Activated T-cell treated with anti-CD3 and anti-CD28 coated beads, Interleukin-2, amount 50 U/mL, for 24 hours (primary cell): ENCODE measurements at regions not wholly inside any gene's neighbourhood (a gene's known extent, or its start where the extent isn't known, plus 50 kb on each side); places are given as distances from the start of the nearest gene placed in this dataset.
"Not testable (repeated sequence)": the region's sequence is repeated elsewhere in the genome, so short reads cannot be mapped to it uniquely, and the experiment has no call there.

Source experiments
- DNase-seq: peaks from one replicate; pipeline ENCODE4 v3.0.0-alpha.2; 2020
- H3K27ac Mint-ChIP-seq: 2 replicates; pipeline ENCODE4 v1.8.0; 2020; ENCODE audit warnings: mild to moderate bottlenecking, mixed read lengths
- H3K27me3 Mint-ChIP-seq: 2 replicates; pipeline ENCODE4 v1.8.0; 2020; ENCODE audit warnings: mixed read lengths
- H3K36me3 Mint-ChIP-seq: 2 replicates; pipeline ENCODE4 v1.8.0; 2020; ENCODE audit warnings: low read depth, mixed read lengths
- H3K4me1 Mint-ChIP-seq: 2 replicates; pipeline ENCODE4 v1.8.0; 2020; ENCODE audit warnings: low read depth, mixed read lengths
- H3K4me3 Mint-ChIP-seq: 2 replicates; pipeline ENCODE4 v1.8.0; 2020; ENCODE audit warnings: mild to moderate bottlenecking, moderate library complexity, mixed read lengths
- H3K9me3 Mint-ChIP-seq: 2 replicates; pipeline ENCODE4 v1.8.0; 2020; ENCODE audit warnings: mixed read lengths

DNA sequence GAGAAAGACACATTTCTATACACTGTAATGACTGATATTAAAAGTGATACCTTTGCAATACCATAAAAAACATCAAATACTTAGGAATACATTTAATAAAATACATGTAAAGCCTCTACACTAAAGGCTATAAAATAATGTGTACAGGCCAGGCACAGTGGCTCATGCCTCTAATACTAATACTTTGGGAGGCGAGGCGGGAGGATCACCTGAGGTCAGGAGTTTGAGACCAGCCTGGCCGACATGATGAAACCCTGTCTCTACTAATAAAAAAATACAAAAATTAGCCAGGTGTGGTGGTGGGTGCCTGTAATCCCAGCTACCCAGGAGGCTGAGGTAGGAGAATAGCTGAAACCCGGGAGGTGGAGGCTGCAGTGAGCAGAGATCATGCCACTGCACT, 59.8 kb upstream of the RTL6 start:
- not testable (repeated sequence) for H3K4me1 Mint-ChIP-seq, DNase-seq, H3K9me3 Mint-ChIP-seq, H3K27ac Mint-ChIP-seq, H3K4me3 Mint-ChIP-seq, H3K36me3 Mint-ChIP-seq
- peaks cover 36% of the 10 kb centered on the region for H3K27me3 Mint-ChIP-seq

DNA sequence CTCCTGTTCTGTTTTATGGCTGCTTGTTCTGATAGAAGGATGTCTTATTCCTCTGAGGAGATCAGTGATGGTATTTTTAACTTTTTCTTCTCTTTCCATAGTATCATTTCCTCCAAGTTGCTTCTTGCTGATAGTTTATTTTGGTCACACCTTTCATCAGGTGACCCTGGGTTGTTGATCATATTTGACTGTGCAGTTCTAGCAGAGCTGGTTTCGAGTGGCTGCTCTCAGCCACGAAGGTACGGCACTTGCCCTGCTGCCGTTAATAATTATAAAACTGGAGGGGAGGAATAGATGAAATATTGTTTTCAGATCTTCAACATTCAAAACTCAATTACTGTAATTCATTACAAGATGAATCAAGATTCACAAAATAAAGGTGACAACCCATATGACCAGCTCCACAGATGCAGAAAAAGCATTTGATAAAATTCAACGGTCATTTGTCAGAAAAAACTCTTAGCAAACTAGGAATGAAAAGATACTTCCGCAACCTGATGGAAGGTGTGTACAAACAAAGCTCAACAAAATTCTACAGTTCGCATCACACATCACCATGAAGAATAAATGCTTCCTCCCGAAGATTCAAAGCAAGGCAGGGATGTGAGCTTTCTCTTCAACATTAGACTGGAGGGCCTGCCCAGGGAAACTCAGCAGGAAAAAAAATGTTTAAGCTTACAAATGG, 59.2 kb upstream of the RTL6 start:
- no peaks in the 10 kb centered on the region for H3K9me3 Mint-ChIP-seq

DNA sequence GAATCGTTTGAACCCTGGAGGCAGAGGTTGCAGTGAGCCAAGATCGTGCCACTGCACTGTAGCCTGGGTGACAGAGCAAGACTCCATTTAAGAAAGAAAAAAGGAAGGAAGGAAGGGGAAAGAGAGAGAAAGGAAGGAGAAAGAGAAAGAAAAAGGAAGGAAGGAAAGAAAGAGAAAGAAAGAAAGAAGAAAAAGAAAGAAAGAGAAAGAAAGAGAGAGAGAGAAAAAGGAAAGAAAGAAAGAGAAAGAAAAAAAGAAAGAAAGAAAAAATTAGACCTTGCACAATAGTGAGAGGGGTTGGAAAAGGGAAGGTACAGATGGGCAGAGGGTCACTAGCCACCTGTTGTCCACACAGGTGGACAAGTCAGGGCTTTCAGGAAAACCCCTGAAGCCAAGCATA, 57.6 kb upstream of the RTL6 start:
- H3K27me3 Mint-ChIP-seq: peaks cover 35% of the 10 kb centered on the region
- no peaks in the 10 kb centered on the region for H3K9me3 Mint-ChIP-seq
- no peak overlapping the region for H3K27ac Mint-ChIP-seq
- peaks cover 10% of the 10 kb centered on the region for H3K4me1 Mint-ChIP-seq
- H3K4me3 Mint-ChIP-seq: no peak overlapping the region
- H3K36me3 Mint-ChIP-seq: no peaks in the 10 kb centered on the region
- no peak for DNase-seq

More for the DNA sequence above, 59.2 kb upstream of the RTL6 start:
- Mint-ChIP-seq H3K4me3 (no peak overlapping the region), H3K4me1 (no peaks in the 10 kb centered on the region), H3K36me3 (no peaks in the 10 kb centered on the region), H3K27ac (no peak overlapping the region), H3K27me3 (peaks cover 37% of the 10 kb centered on the region)
- no peak for DNase-seq

DNA sequence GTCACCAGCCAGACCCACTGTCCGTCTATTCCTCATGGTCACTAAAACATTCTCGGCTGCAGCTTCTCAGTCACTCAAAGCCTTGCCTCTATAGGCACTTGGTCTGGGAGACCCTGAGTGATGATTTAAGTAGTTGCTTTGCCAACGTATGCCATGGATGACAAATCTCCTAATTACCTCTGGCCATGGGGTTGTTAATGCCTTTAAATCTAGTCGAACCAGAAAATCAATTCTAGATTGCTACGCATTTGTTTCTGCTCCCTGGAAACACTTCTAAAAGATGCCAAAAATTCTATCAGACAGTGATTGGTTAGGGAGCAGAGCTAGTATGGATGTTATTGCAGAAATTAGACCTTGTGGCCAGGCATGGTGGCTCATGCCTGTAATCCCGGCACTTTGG, 57.0 kb upstream of the RTL6 start:
- Mint-ChIP-seq H3K4me1 (peaks cover 12% of the 10 kb centered on the region), H3K27me3 (peaks cover 34% of the 10 kb centered on the region), H3K9me3 (no peaks in the 10 kb centered on the region), H3K4me3 (no peak overlapping the region), H3K27ac (no peak overlapping the region), H3K36me3 (no peaks in the 10 kb centered on the region)
- no peak for DNase-seq

DNA sequence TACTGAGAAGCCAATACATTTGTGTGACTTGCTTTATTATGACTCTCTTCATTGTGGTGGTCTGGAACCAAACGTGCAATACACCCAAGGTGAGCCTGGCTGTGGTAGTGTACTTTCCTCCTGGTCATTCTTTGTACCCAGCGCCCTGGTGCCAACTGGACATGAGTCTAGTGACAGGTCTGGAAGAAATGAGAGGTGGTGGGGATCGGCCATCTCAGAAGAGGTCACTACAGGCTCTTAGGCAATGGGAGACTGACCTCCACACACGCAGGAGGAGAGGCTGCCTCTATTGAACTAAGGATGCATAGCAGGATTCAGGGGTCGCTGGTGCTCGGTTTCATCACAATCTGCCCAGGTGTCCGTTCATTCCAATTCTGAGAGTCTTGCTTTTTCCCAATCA, 56.4 kb upstream of the RTL6 start:
- H3K27me3 Mint-ChIP-seq: peaks cover 34% of the 10 kb centered on the region
- no peak overlapping the region for H3K27ac Mint-ChIP-seq
- no peak overlapping the region for H3K4me3 Mint-ChIP-seq
- peaks cover 12% of the 10 kb centered on the region for H3K4me1 Mint-ChIP-seq
- DNase-seq: peak; percentile 17
- no peaks in the 10 kb centered on the region for H3K9me3 Mint-ChIP-seq
- H3K36me3 Mint-ChIP-seq: no peaks in the 10 kb centered on the region

DNA sequence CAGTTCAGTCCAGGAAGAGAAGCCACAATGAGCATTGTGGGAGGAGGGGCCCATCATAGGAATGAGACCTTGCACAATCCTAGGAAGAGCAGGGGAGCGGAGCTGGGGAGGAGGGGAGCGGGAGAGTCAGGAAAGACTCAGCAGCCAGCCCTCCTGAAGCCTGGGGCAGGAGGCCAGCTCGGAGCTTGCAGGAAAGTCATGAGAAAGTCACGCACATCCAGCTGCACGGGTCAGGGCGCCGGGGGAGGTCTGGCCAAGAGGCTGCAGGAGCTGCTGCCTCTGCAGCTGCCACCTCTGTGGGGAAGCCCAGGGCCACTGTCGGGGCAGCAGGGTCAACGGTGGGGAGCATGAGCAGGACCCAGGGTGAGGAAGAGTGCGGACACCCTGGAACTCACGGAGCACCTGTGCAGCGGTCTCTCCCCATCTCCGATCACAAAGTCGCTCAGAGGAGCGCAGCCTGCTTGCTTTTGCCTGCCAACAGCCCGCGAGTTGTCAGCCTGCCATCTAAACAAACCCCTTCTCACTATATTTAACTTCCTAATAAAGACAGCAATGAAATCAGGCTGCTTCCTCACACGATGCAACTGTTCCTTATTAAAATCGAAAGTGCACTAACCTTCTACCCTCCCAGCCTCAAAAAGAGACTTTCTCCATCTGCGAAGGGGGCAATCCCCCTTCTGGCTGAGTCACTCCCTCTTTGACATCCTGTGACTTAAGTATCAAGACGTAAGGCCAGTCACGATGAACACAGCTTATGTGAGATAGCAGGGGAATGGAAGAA, 52.9 kb upstream of the RTL6 start:
- Mint-ChIP-seq H3K9me3 (no peaks in the 10 kb centered on the region), H3K36me3 (no peaks in the 10 kb centered on the region), H3K4me3 (no peak overlapping the region), H3K27me3 (peaks cover 24% of the 10 kb centered on the region), H3K4me1 (peaks cover 12% of the 10 kb centered on the region), H3K27ac (no peak overlapping the region)
- peak; percentile 35 for DNase-seq

DNA sequence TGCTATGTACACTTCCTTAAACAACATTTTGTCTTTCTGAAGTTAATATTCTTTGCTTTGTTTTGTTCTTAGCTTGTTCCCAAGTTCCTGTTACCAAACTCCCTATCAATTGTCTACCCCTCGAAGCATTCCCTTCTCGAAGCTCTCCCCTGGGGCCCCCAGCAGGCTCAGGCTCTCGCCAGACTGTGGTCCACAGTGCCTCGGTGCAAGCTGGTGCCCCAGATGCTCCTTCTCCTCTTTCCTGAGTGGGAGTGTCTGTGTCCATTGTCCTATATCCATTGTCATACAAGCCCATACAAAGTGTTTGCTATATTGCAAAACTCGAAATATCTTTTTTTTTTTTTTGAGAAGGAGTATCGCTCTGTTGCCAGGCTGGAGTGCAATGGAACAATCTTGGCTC, 51.7 kb upstream of the RTL6 start:
- peak; percentile 12 for DNase-seq
- H3K9me3 Mint-ChIP-seq: no peaks in the 10 kb centered on the region
- no peak overlapping the region for H3K4me3 Mint-ChIP-seq
- no peaks in the 10 kb centered on the region for H3K36me3 Mint-ChIP-seq
- peaks cover 12% of the 10 kb centered on the region for H3K4me1 Mint-ChIP-seq
- no peak overlapping the region for H3K27ac Mint-ChIP-seq
- peaks cover 28% of the 10 kb centered on the region for H3K27me3 Mint-ChIP-seq

DNA sequence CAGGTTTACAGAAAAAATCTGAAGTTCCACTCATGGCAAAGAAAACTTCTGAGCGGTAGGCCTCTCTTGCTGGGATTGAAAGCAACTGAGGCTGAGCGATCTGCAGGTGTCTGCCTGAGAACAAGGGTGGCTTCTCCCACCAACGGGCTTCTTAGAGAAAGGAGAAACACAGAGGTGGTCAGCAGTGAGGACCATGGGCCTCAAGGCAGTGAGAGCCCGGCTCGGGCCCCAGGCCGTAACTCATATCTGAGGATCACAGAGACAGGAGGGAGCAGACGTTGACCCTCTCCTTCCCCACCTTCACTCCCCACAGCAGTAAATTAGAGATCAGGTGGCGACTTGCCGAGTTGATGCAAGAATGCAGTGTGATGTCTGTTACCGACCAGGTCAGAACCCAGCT, 50.9 kb upstream of the RTL6 start:
- Mint-ChIP-seq H3K27ac (no peak overlapping the region), H3K4me1 (peaks cover 12% of the 10 kb centered on the region), H3K36me3 (no peaks in the 10 kb centered on the region)

More for the DNA sequence above, 50.9 kb upstream of the RTL6 start:
- H3K4me3 Mint-ChIP-seq: no peak overlapping the region
- H3K27me3 Mint-ChIP-seq: peaks cover 29% of the 10 kb centered on the region
- no peaks in the 10 kb centered on the region for H3K9me3 Mint-ChIP-seq
- DNase-seq: peak; percentile 5
